Fibroblast of mammary gland (primary cell): ENCODE measurements at regions not wholly inside any gene's neighbourhood (a gene's known extent, or its start where the extent isn't known, plus 50 kb on each side); places are given as distances from the start of the nearest gene placed in this dataset.

Experiments used
- DNase-seq: peaks from one replicate; pipeline ENCODE4 v3.0.0-alpha.2; 2010; ENCODE audit warnings: low read depth
- H3K4me3 ChIP-seq: 2 replicates; pipeline ENCODE4 v1.5.1; 2011; ENCODE audit warnings: low read depth, mild to moderate bottlenecking, low read length, moderate library complexity; ENCODE audit not compliant: control insufficient read depth
- TF ChIP-seq, protein P1 (sequence below): conservative IDR thresholded peaks from 2 replicates; pipeline ENCODE4 v1.5.1; 2011; ENCODE audit warnings: low read depth, low read length, inconsistent platforms; ENCODE audit not compliant: control insufficient read depth, insufficient read depth

- H3K4me3 ChIP-seq, result no peak overlapping the region
- TF ChIP-seq, protein P1, sequence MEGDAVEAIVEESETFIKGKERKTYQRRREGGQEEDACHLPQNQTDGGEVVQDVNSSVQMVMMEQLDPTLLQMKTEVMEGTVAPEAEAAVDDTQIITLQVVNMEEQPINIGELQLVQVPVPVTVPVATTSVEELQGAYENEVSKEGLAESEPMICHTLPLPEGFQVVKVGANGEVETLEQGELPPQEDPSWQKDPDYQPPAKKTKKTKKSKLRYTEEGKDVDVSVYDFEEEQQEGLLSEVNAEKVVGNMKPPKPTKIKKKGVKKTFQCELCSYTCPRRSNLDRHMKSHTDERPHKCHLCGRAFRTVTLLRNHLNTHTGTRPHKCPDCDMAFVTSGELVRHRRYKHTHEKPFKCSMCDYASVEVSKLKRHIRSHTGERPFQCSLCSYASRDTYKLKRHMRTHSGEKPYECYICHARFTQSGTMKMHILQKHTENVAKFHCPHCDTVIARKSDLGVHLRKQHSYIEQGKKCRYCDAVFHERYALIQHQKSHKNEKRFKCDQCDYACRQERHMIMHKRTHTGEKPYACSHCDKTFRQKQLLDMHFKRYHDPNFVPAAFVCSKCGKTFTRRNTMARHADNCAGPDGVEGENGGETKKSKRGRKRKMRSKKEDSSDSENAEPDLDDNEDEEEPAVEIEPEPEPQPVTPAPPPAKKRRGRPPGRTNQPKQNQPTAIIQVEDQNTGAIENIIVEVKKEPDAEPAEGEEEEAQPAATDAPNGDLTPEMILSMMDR, result no peak
- DNase-seq, result peak; percentile 31
Observed at GRCh38 chr10:43814663-43815062, 166.0 kb upstream of the ZNF32 start.

GRCh38 chr10:43811871-43812270 is 163.2 kb upstream of the ZNF32 start:
- no peak for DNase-seq
- TF ChIP-seq, protein P1, result no peak
- H3K4me3 ChIP-seq, result no peak overlapping the region

GRCh38 chr10:43809211-43809930 is 160.7 kb upstream of the ZNF32 start:
- TF ChIP-seq, protein P1, result no peak
- DNase-seq, result peak; percentile 95
- no peak overlapping the region for H3K4me3 ChIP-seq

DNA sequence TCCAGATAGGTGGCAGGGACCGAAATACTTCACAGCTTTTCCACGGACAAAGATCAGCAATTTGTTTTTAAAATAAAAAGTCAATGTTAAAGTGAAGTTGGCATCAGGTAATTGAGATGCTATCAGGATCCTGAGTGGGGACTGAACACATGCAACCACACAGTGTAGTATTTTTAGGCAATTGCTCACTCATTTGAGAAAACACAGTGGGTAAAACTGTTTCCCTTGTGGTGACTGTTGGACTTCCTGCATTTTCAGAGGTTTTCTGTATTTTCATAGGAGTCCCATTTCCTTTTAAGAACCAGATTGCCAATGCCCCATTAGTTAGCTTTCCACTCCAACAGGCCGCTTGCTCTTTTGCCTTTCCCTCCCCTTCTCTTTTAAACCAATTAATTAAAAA is 159.5 kb upstream of the ZNF32 start:
- TF ChIP-seq, protein P1, result no peak
- H3K4me3 ChIP-seq, result no peak overlapping the region
- no peak for DNase-seq

DNA sequence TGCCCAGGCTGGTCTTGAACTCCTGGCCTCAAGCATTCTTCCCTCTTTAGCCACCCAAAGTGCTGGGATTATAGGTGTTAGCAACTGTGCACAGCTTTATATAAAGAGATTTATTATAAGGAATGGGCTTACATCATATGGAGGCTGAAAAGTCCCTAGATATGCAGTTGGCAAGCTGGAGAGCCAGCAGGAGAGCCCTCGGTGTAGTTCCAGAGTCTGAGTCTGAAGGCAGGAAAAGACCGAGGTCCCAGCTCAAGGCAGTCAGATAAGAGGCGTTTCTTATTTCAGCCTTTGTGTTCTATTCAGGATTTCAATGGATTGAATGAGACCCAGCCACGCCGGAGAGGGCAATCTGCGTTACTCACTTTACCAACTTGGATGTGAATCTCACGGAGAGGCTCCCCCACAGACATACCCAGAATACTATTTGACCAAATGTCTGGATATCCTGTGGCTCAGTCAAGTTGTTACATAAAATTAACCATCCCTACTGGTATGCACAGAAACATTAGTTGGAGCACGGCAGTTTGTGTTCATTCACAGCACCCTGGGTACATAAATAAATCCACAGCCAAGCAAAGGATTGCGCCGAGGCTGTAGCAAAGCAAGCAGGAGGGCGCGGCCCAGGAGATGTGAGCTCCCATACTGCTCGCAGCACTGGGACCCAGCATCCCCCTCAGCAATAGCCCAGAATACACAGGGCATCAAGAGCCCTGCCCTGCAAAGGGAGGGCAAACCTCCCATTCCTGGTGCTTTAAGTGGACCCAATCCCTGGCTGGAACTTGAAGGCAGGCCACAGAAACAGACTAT is 158.4 kb upstream of the ZNF32 start:
- H3K4me3 ChIP-seq, result no peak overlapping the region
- TF ChIP-seq, protein P1, result no peak
- DNase-seq, result no peak

GRCh38 chr10:43803791-43804190 is 155.1 kb upstream of the ZNF32 start:
- no peak overlapping the region for H3K4me3 ChIP-seq
- TF ChIP-seq, protein P1, result no peak
- DNase-seq, result no peak
